Mesenchymal stem cell (in vitro differentiated cells and primary cell): ENCODE measurements at regions not wholly inside any gene's neighbourhood (a gene's known extent, or its start where the extent isn't known, plus 50 kb on each side); places are given as distances from the start of the nearest gene placed in this dataset.

Experiments used
- DNase-seq: peaks from one replicate; pipeline ENCODE4 v3.0.0-alpha.2; 2013
- H2AFZ ChIP-seq: one replicate; pipeline ENCODE4 v1.6.1; 2013; ENCODE audit warnings: low read depth, mild to moderate bottlenecking, control low read depth, inconsistent platforms, low read length, moderate library complexity
- H2AK5ac ChIP-seq: 2 replicates; pipeline ENCODE4 v1.6.1; 2013; ENCODE audit warnings: low read length, moderate library complexity, mild to moderate bottlenecking, inconsistent platforms; ENCODE audit not compliant: severe bottlenecking
- H2BK120ac ChIP-seq: one replicate; pipeline ENCODE4 v1.6.1; 2013; ENCODE audit warnings: low read depth, mild to moderate bottlenecking, inconsistent platforms, low read length, moderate library complexity
- H2BK12ac ChIP-seq, 2 experiments: one replicate each; pipeline ENCODE4 v1.6.1; 2013; ENCODE audit warnings: inconsistent platforms in 2 of 2, low read length in 2 of 2, mild to moderate bottlenecking in 2 of 2, moderate library complexity in 2 of 2, control low read depth in 1 of 2
- H2BK15ac ChIP-seq: one replicate; pipeline ENCODE4 v1.6.1; 2013; ENCODE audit warnings: mild to moderate bottlenecking, low read depth, inconsistent platforms; ENCODE audit not compliant: poor library complexity, severe bottlenecking
- H2BK5ac ChIP-seq: 2 replicates; pipeline ENCODE4 v1.6.1; 2013; ENCODE audit warnings: low read depth, mild to moderate bottlenecking, low read length, control low read depth, inconsistent platforms; ENCODE audit not compliant: poor library complexity, severe bottlenecking
- H3K14ac ChIP-seq, 2 experiments: one replicate each; pipeline ENCODE4 v1.6.1; 2013; ENCODE audit warnings: inconsistent platforms in 2 of 2, low read length in 2 of 2, control low read depth in 1 of 2, mild to moderate bottlenecking in 1 of 2, moderate library complexity in 1 of 2
- H3K18ac ChIP-seq, 2 experiments: one replicate each; pipeline ENCODE4 v1.6.1; 2013; ENCODE audit warnings: inconsistent platforms in 2 of 2, low read length in 2 of 2, control low read depth in 1 of 2, low read depth in 1 of 2, mild to moderate bottlenecking in 1 of 2
- H3K23ac ChIP-seq, 2 experiments: one replicate each; pipeline ENCODE4 v1.6.1; 2013; ENCODE audit warnings: inconsistent platforms in 2 of 2, low read length in 2 of 2, mild to moderate bottlenecking in 2 of 2, moderate library complexity in 2 of 2, control low read depth in 1 of 2
- H3K27ac ChIP-seq: 2 replicates; pipeline ENCODE4 v1.5.1; 2013; ENCODE audit warnings: mild to moderate bottlenecking, moderate library complexity, low read length, control low read depth, inconsistent platforms; ENCODE audit not compliant: poor library complexity, severe bottlenecking
- H3K27me3 ChIP-seq, 2 experiments: 2 replicates each; pipeline versions ENCODE4 v1.6.1 to v1.7.0; 2013; ENCODE audit warnings: low read length in 2 of 2, mild to moderate bottlenecking in 2 of 2, moderate library complexity in 2 of 2, control low read depth in 1 of 2, inconsistent platforms in 1 of 2; ENCODE audit not compliant: control insufficient read depth in 1 of 2, insufficient read depth in 1 of 2
- H3K36me3 ChIP-seq, 2 experiments: 2 replicates each; pipeline versions ENCODE4 v1.6.1 to v1.7.0; 2013; ENCODE audit warnings: low read length in 2 of 2, control low read depth in 1 of 2, inconsistent platforms in 1 of 2, low read depth in 1 of 2, mild to moderate bottlenecking in 1 of 2; ENCODE audit not compliant: insufficient read depth in 2 of 2, control insufficient read depth in 1 of 2
- H3K4ac ChIP-seq, 2 experiments: one replicate each; pipeline ENCODE4 v1.6.1; 2013; ENCODE audit warnings: inconsistent platforms in 2 of 2, low read length in 2 of 2, mild to moderate bottlenecking in 2 of 2, moderate library complexity in 2 of 2, control low read depth in 1 of 2, low read depth in 1 of 2
- H3K4me1 ChIP-seq: 2 replicates; pipeline ENCODE4 v1.6.1; 2013; ENCODE audit warnings: low read depth, low read length, control low read depth; ENCODE audit not compliant: control insufficient read depth, insufficient read depth
- H3K4me2 ChIP-seq: 2 replicates; pipeline ENCODE4 v1.6.1; 2013; ENCODE audit warnings: low read length, mild to moderate bottlenecking, inconsistent platforms; ENCODE audit not compliant: poor library complexity, severe bottlenecking
- H3K4me3 ChIP-seq, 2 experiments: 2 replicates each; pipeline versions ENCODE4 v1.5.1 to v1.7.0; 2013; ENCODE audit warnings: low read length in 2 of 2, mild to moderate bottlenecking in 2 of 2, control low read depth in 1 of 2, low read depth in 1 of 2; ENCODE audit not compliant: insufficient read depth in 1 of 2
- H3K79me1 ChIP-seq: replicated peaks from 2 replicates; pipeline ENCODE4 v1.6.1; 2013; ENCODE audit warnings: mild to moderate bottlenecking, control low read depth, low read length, inconsistent platforms; ENCODE audit not compliant: poor library complexity, severe bottlenecking
- H3K9ac ChIP-seq: 2 replicates; pipeline ENCODE4 v1.7.0; 2013; ENCODE audit warnings: mild to moderate bottlenecking, low read length, moderate library complexity
- H3K9me3 ChIP-seq: 2 replicates; pipeline ENCODE4 v1.7.0; 2013; ENCODE audit warnings: mild to moderate bottlenecking, low read length; ENCODE audit not compliant: control insufficient read depth
- H4K8ac ChIP-seq: one replicate; pipeline ENCODE4 v1.6.1; 2013; ENCODE audit warnings: inconsistent platforms, mild to moderate bottlenecking, low read length, moderate library complexity
- H4K91ac ChIP-seq: one replicate; pipeline ENCODE4 v1.6.1; 2013; ENCODE audit warnings: mild to moderate bottlenecking, low read length, inconsistent platforms
- WGBS: methylation state at CpG from one replicate; pipeline ENCODE4 v1.1.7; 2013; ENCODE audit warnings: mixed read lengths; 5-methylcytosine and 5-hydroxymethylcytosine counted together

- Histone ChIP-seq H2BK120ac (no peak overlapping the region), H2AK5ac (no peak overlapping the region), H2BK5ac (no peak overlapping the region), H3K27me3 (peaks cover 24 to 44% of the 10 kb centered on the region in 2 experiments), H3K9me3 (no peaks in the 10 kb centered on the region), H3K9ac (no peak overlapping the region), H3K4me3 (no peak overlapping the region), H4K91ac (no peak overlapping the region), H4K8ac (no peak overlapping the region), H3K79me1 (no peaks in the 10 kb centered on the region), H3K27ac (no peak overlapping the region), H3K4me1 (peaks cover 10% of the 10 kb centered on the region), H2BK15ac (no peak overlapping the region), H3K4ac (no peak overlapping the region), H2BK12ac (no peak overlapping the region), H3K14ac (no peak overlapping the region), H2AFZ (no peak overlapping the region), H3K36me3 (no peaks in the 10 kb centered on the region), H3K18ac (no peak overlapping the region), H3K23ac (no peak overlapping the region), H3K4me2 (no peak overlapping the region)
- DNase-seq = no peak
- WGBS = 81% methylated on average over 14 of the region's 14 CpGs
Observed at GRCh38 chr5:174309131-174309795, 263.8 kb downstream of the NSG2 start.

DNA sequence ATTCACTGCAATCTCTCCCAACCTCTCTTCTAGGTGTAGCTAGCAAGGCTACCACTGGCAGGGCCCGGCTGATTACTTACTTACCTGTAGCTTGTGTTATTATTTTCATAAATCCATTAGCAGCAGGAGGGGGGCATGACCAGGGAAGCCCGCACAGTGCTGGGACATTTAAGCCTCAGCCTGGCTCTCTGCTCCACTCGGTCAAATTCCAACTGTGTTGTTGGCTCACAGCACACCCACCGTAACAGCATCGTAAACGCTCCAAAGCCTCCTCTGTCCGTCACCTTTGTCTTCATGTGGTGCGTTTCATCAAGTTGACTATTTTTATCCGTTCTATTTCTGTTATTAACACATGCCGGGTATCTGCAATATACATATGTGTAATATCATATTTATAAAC lies 264.7 kb downstream of the NSG2 start:
- H3K9ac ChIP-seq = no peak overlapping the region
- no peak overlapping the region for H3K14ac ChIP-seq
- no peak overlapping the region for H2BK120ac ChIP-seq
- no peak overlapping the region for H3K4ac ChIP-seq
- no peaks in the 10 kb centered on the region for H3K79me1 ChIP-seq
- H2BK5ac ChIP-seq = no peak overlapping the region
- 87% methylated on average over 8 of the region's 10 CpGs for WGBS
- H4K91ac ChIP-seq = no peak overlapping the region
- H3K4me1 ChIP-seq = peaks cover 10% of the 10 kb centered on the region
- no peak overlapping the region for H2AK5ac ChIP-seq
- no peak overlapping the region for H3K27ac ChIP-seq
- no peak overlapping the region for H4K8ac ChIP-seq
- no peak for DNase-seq
- H2AFZ ChIP-seq = no peak overlapping the region
- no peak overlapping the region for H3K23ac ChIP-seq
- no peak overlapping the region for H2BK12ac ChIP-seq
- H3K36me3 ChIP-seq = no peaks in the 10 kb centered on the region
- H3K9me3 ChIP-seq = no peaks in the 10 kb centered on the region
- H3K27me3 ChIP-seq = peaks cover 27 to 54% of the 10 kb centered on the region in 2 experiments
- no peak overlapping the region for H3K4me3 ChIP-seq
- no peak overlapping the region for H2BK15ac ChIP-seq
- no peak overlapping the region for H3K4me2 ChIP-seq
- no peak overlapping the region for H3K18ac ChIP-seq

GRCh38 chr5:174310706-174311105 lies 265.2 kb downstream of the NSG2 start:
- no peak overlapping the region for H2BK120ac ChIP-seq
- no peak overlapping the region for H4K8ac ChIP-seq
- no peak overlapping the region for H2AFZ ChIP-seq
- H3K9ac ChIP-seq = no peak overlapping the region
- H3K27me3 ChIP-seq = peaks cover 27 to 59% of the 10 kb centered on the region in 2 experiments
- H3K4ac ChIP-seq = no peak overlapping the region
- H3K9me3 ChIP-seq = no peaks in the 10 kb centered on the region
- H3K14ac ChIP-seq = no peak overlapping the region
- H2AK5ac ChIP-seq = no peak overlapping the region
- no peak overlapping the region for H3K4me2 ChIP-seq
- no peak overlapping the region for H2BK15ac ChIP-seq
- H3K4me1 ChIP-seq = peaks cover 10% of the 10 kb centered on the region
- no peak overlapping the region for H3K23ac ChIP-seq
- H4K91ac ChIP-seq = no peak overlapping the region
- no peak overlapping the region for H3K27ac ChIP-seq
- no peaks in the 10 kb centered on the region for H3K79me1 ChIP-seq
- WGBS = 92% methylated on average over 2 of the region's 4 CpGs
- H2BK5ac ChIP-seq = no peak overlapping the region
- DNase-seq = no peak
- H3K18ac ChIP-seq = no peak overlapping the region
- H2BK12ac ChIP-seq = no peak overlapping the region
- H3K36me3 ChIP-seq = no peaks in the 10 kb centered on the region
- no peak overlapping the region for H3K4me3 ChIP-seq

DNA sequence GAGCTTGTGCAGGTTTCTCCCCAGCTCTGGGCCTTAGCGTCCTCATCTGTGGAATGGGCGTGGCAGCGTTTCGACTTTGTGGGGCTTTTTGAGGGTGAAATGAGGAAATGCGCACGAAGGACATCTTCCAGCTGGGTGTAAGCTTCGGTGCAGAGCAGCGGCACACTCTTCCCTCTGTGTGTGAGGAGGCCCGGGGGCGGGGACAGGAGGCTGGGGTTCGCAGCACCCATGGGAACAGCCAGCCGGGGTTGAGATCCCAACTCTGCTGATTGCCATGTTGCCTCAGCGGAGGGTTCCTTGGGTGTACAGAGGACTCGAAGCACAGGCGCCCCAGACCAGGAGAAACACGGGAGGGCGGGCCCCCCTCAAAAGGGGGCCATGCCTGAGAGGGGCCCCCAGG lies 265.6 kb downstream of the NSG2 start:
- H2AK5ac ChIP-seq = no peak overlapping the region
- no peak overlapping the region for H3K23ac ChIP-seq
- no peak overlapping the region for H2AFZ ChIP-seq
- H3K4me1 ChIP-seq = peaks cover 10% of the 10 kb centered on the region
- H3K4me3 ChIP-seq = no peak overlapping the region
- H3K14ac ChIP-seq = no peak overlapping the region
- H3K9me3 ChIP-seq = no peaks in the 10 kb centered on the region
- H2BK15ac ChIP-seq = no peak overlapping the region
- no peaks in the 10 kb centered on the region for H3K79me1 ChIP-seq
- H3K36me3 ChIP-seq = no peaks in the 10 kb centered on the region
- no peak overlapping the region for H3K4ac ChIP-seq
- H4K8ac ChIP-seq = no peak overlapping the region
- WGBS = 88% methylated on average over 17 of the region's 17 CpGs
- H4K91ac ChIP-seq = no peak overlapping the region
- H3K4me2 ChIP-seq = no peak overlapping the region
- no peak overlapping the region for H3K9ac ChIP-seq
- no peak overlapping the region for H2BK12ac ChIP-seq
- H2BK5ac ChIP-seq = no peak overlapping the region
- H2BK120ac ChIP-seq = no peak overlapping the region
- H3K18ac ChIP-seq = no peak overlapping the region
- peaks cover 27 to 59% of the 10 kb centered on the region in 2 experiments for H3K27me3 ChIP-seq
- DNase-seq = no peak
- no peak overlapping the region for H3K27ac ChIP-seq
